D721Med (cell line): ENCODE measurements at regions not wholly inside any gene's neighbourhood (a gene's known extent, or its start where the extent isn't known, plus 50 kb on each side); places are given as distances from the start of the nearest gene placed in this dataset.

Experiments
- DNase-seq: peaks from one replicate; pipeline ENCODE4 v3.0.0; 2011; ENCODE audit warnings: low spot score; ENCODE audit not compliant: insufficient read length
- FAIRE-seq: peaks from 2 replicates; lab custom pipeline; 2011; peaks lifted over from hg19 to GRCh38; lab: Jason Lieb, UNC
- TF ChIP-seq, protein P1 (sequence below): IDR thresholded peaks from 2 replicates; pipeline ENCODE4 v1.5.1; 2012; ENCODE audit warnings: mild to moderate bottlenecking, control low read depth; ENCODE audit not compliant: insufficient read depth; ENCODE audit errors: missing control alignments

- DNase-seq = no peak
- FAIRE-seq = no peak
- TF ChIP-seq, protein P1, sequence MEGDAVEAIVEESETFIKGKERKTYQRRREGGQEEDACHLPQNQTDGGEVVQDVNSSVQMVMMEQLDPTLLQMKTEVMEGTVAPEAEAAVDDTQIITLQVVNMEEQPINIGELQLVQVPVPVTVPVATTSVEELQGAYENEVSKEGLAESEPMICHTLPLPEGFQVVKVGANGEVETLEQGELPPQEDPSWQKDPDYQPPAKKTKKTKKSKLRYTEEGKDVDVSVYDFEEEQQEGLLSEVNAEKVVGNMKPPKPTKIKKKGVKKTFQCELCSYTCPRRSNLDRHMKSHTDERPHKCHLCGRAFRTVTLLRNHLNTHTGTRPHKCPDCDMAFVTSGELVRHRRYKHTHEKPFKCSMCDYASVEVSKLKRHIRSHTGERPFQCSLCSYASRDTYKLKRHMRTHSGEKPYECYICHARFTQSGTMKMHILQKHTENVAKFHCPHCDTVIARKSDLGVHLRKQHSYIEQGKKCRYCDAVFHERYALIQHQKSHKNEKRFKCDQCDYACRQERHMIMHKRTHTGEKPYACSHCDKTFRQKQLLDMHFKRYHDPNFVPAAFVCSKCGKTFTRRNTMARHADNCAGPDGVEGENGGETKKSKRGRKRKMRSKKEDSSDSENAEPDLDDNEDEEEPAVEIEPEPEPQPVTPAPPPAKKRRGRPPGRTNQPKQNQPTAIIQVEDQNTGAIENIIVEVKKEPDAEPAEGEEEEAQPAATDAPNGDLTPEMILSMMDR = no peak
Measured at GRCh38 chr15:96410175-96411055, 79.9 kb downstream of the NR2F2 start.

GRCh38 chr15:96411056-96412031 lies 80.8 kb downstream of the NR2F2 start:
- TF ChIP-seq, protein P1 = no peak
- FAIRE-seq (no peak), DNase-seq (no peak)

DNA sequence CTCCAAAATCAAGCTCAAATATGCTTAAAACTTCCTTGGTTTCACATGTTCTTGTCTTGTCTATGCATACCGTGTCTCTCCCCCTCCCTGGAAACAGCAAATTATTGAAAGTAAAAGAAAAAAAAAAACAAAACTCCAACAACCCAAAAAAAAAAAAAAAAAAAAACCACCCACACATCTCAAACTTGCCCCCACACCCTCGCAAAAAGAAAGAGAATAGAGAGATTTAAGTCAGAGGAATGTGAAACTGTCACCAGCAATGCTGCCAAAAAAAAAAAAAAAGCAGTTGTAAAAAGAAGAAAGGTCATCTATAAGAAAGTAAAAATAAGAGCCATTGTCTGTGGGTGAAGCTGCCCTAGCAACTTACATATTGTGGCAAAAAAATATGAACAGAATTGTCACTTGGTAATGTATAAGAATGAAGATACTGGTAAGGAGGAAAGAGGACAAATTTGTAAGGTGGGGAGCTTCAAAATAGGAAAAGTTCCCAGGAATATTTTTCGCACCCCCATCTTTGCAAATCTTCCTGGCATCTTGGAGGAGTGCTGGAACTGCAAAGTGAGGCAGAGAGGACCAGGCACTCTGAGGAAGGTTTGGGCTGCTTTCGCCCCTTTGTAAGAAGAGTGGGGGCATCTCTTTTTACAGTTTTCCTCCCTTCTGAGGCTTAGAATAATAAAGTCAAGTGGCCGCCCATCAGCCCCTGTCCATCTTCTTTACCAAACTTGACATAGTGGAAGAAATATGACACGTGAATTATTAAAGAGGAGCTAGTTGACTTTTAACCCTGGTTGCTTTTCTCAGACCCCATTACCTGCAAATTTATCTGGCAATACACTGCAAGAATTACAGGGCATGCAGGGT lies 81.8 kb downstream of the NR2F2 start:
- FAIRE-seq (no peak), DNase-seq (no peak)
- TF ChIP-seq, protein P1 = no peak

DNA sequence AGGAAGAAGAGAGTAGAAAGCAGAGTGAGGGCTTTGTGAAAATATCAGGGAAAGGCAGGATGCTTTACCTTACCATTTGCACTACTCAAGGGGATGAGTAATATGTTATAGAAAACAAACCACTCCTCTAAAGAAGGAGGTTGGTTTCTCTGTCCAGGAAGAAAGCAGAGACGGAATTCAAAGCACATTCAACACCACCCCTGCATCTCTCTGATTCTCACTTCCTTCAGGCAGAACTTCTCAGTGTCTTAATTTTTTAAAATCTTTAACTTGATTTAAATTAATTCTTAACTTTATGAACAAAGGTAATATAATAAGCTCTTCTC lies 82.4 kb downstream of the NR2F2 start:
- FAIRE-seq (no peak), DNase-seq (no peak)
- TF ChIP-seq, protein P1 = no peak

DNA sequence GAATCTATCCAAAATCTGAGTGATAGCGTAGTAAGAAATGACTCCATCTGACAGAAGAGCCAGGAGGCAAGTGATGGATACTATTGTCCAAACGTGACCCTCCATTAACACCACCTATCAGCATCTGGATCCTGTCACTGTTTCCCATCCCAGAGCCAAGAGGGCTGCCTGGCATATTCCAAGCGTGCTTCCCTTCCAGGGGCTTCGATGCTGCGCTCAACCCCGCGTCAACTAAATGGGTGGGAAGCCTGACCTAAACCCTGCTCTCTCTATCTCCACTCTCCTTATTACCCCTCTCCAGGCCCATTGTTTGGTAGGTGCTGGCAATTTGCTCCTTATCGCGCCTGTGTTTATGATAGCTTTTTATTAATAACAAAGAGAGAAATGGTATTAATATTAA lies 83.2 kb downstream of the NR2F2 start:
- FAIRE-seq (no peak), DNase-seq (no peak)
- TF ChIP-seq, protein P1 = no peak

- DNase-seq (no peak), FAIRE-seq (no peak)
- TF ChIP-seq, protein P1 = no peak
Measured at GRCh38 chr15:96414875-96415274, 84.4 kb downstream of the NR2F2 start.
